IMR-90 (cell line): ENCODE measurements at regions not wholly inside any gene's neighbourhood (a gene's known extent, or its start where the extent isn't known, plus 50 kb on each side); places are given as distances from the start of the nearest gene placed in this dataset.

Source experiments
- ATAC-seq: fragments of 200-7000 bp; cut with Tn5 transposase; 2 replicates; pipeline ENCODE4 v1.9.1; 2020; ENCODE audit warnings: low read depth, mild to moderate bottlenecking, moderate library complexity
- BruUV-seq: library from RNA; stranded (reverse); fragments of 400-500 nt; replicated peaks from 2 replicates; lab custom pipeline; 2021; lab: Mats Ljungman, UMichigan
- CTCF ChIA-PET: fragments of 300-600 bp; formaldehyde crosslinking; extraction: SDS; loops from one replicate; lab custom pipeline; 2021; ENCODE audit warnings: antibody characterized with exemption; lab: Yijun Ruan, JAX
- POLR2A ChIA-PET: fragments of 300-600 bp; sonication (Branson Sonifier 250); formaldehyde crosslinking; loops from one replicate; lab custom pipeline; 2022; ENCODE audit warnings: antibody characterized with exemption; ENCODE audit not compliant: unreplicated experiment; lab: Charles Lee
- DNase-seq: peaks from one replicate; pipeline ENCODE4 v3.0.0; 2013
- H2AFZ ChIP-seq: replicated peaks from 2 replicates; pipeline ENCODE3; 2013; ENCODE audit warnings: low read length, mild to moderate bottlenecking; ENCODE audit not compliant: poor library complexity
- H2AK5ac ChIP-seq: 2 replicates; pipeline ENCODE4 v1.6.1; 2013; ENCODE audit warnings: low read depth, low read length, inconsistent platforms
- H2AK9ac ChIP-seq: replicated peaks from 2 replicates; pipeline ENCODE3; 2013; ENCODE audit warnings: mild to moderate bottlenecking, low read depth, low read length, moderate library complexity; ENCODE audit not compliant: poor library complexity
- H2BK120ac ChIP-seq: 2 replicates; pipeline ENCODE4 v1.6.1; 2013; ENCODE audit warnings: low read depth, low read length, inconsistent platforms
- H2BK15ac ChIP-seq: 3 replicates; pipeline ENCODE4 v1.6.1; 2013; ENCODE audit warnings: low read depth, low read length, inconsistent platforms
- H2BK20ac ChIP-seq: 2 replicates; pipeline ENCODE4 v1.6.1; 2013; ENCODE audit warnings: low read depth, mild to moderate bottlenecking, inconsistent platforms, low read length, moderate library complexity
- H2BK5ac ChIP-seq: 2 replicates; pipeline ENCODE4 v1.6.1; 2013; ENCODE audit warnings: mild to moderate bottlenecking, low read depth, low read length, inconsistent platforms; ENCODE audit not compliant: poor library complexity, severe bottlenecking
- H3K14ac ChIP-seq: replicated peaks from 2 replicates; pipeline ENCODE4 v1.6.1; 2013; ENCODE audit warnings: low read depth, low read length, inconsistent platforms
- H3K18ac ChIP-seq: 2 replicates; pipeline ENCODE4 v1.6.1; 2013; ENCODE audit warnings: low read depth, low read length, control low read depth
- H3K23ac ChIP-seq: 2 replicates; pipeline ENCODE4 v1.6.1; 2013; ENCODE audit warnings: low read depth, low read length, inconsistent platforms
- H3K27ac ChIP-seq: 2 replicates; pipeline ENCODE4 v1.5.1; 2013; ENCODE audit warnings: mild to moderate bottlenecking, control low read depth, low read length; ENCODE audit not compliant: insufficient read depth
- H3K27me3 ChIP-seq: 2 replicates; pipeline ENCODE4 v1.6.1; 2013; ENCODE audit warnings: low read length; ENCODE audit not compliant: control insufficient read depth, insufficient read depth
- H3K36me3 ChIP-seq: 2 replicates; pipeline ENCODE4 v1.6.1; 2013; ENCODE audit warnings: low read length, mixed read lengths; ENCODE audit not compliant: control insufficient read depth, insufficient read depth
- H3K4ac ChIP-seq: 2 replicates; pipeline ENCODE4 v1.6.1; 2013; ENCODE audit warnings: low read depth, low read length, inconsistent platforms
- H3K4me1 ChIP-seq: 2 replicates; pipeline ENCODE4 v1.6.1; 2013; ENCODE audit warnings: low read length, mixed read lengths; ENCODE audit not compliant: control insufficient read depth, insufficient read depth
- H3K4me2 ChIP-seq: 2 replicates; pipeline ENCODE4 v1.6.1; 2013; ENCODE audit warnings: low read depth, mild to moderate bottlenecking, control low read depth, low read length, moderate library complexity
- H3K4me3 ChIP-seq: 2 replicates; pipeline ENCODE4 v1.5.1; 2013; ENCODE audit warnings: low read depth, mild to moderate bottlenecking, control low read depth, low read length, moderate library complexity; ENCODE audit not compliant: insufficient read depth
- H3K56ac ChIP-seq: 2 replicates; pipeline ENCODE4 v1.6.1; 2013; ENCODE audit warnings: low read length, inconsistent platforms; ENCODE audit not compliant: insufficient read depth; ENCODE audit errors: extremely low read depth
- H3K79me1 ChIP-seq, 2 experiments: 2 replicates each; pipeline ENCODE4 v1.6.1; 2013; ENCODE audit warnings: low read length in 2 of 2, inconsistent platforms in 1 of 2, low read depth in 1 of 2
- H3K9ac ChIP-seq: 2 replicates; pipeline ENCODE4 v1.6.1; 2013; ENCODE audit warnings: low read depth, low read length, control low read depth
- H3K9me1 ChIP-seq: 2 replicates; pipeline ENCODE4 v1.6.1; 2013; ENCODE audit warnings: low read length, inconsistent platforms; ENCODE audit not compliant: insufficient read depth
- H3K9me3 ChIP-seq: 2 replicates; pipeline ENCODE4 v1.6.1; 2013; ENCODE audit warnings: low read length; ENCODE audit not compliant: control insufficient read depth, insufficient read depth
- H4K20me1 ChIP-seq: 2 replicates; pipeline ENCODE4 v1.6.1; 2013; ENCODE audit warnings: low read length, inconsistent platforms; ENCODE audit not compliant: insufficient read depth
- H4K5ac ChIP-seq: 2 replicates; pipeline ENCODE4 v1.6.1; 2013; ENCODE audit warnings: mild to moderate bottlenecking, low read depth, low read length, control low read depth
- H4K8ac ChIP-seq, 2 experiments: 2 replicates each; pipeline ENCODE4 v1.6.1; 2013; ENCODE audit warnings: low read depth in 2 of 2, low read length in 2 of 2, control low read depth in 1 of 2, inconsistent platforms in 1 of 2
- H4K91ac ChIP-seq: 2 replicates; pipeline ENCODE4 v1.6.1; 2013; ENCODE audit warnings: low read depth, low read length, inconsistent platforms; ENCODE audit not compliant: insufficient read depth
- BHLHE40 ChIP-seq: fragments of 150-350 bp; IDR thresholded peaks from 2 replicates; pipeline ENCODE4 v1.6.1; 2016; ENCODE audit warnings: mild to moderate bottlenecking, low read depth, low read length
- CEBPB ChIP-seq: IDR thresholded peaks from 2 replicates; pipeline ENCODE4 v1.6.1; 2012; ENCODE audit warnings: low read depth, low read length, improper control_type of control experiment
- CHD1 ChIP-seq: IDR thresholded peaks from 2 replicates; pipeline ENCODE4 v1.6.1; 2012; ENCODE audit warnings: low read depth, low read length, improper control_type of control experiment
- FOS ChIP-seq: fragments of 150-350 bp; IDR thresholded peaks from 2 replicates; pipeline ENCODE4 v1.6.1; 2016; ENCODE audit warnings: low read depth, low read length
- MAFK ChIP-seq: IDR thresholded peaks from 2 replicates; pipeline ENCODE4 v1.6.1; 2012; ENCODE audit warnings: low read depth, low read length, improper control_type of control experiment
- MAZ ChIP-seq: IDR thresholded peaks from 2 replicates; pipeline ENCODE4 v1.6.1; 2012; ENCODE audit warnings: low read depth, mild to moderate bottlenecking, low read length, improper control_type of control experiment, moderate library complexity, borderline replicate concordance
- MXI1 ChIP-seq: IDR thresholded peaks from 2 replicates; pipeline ENCODE4 v1.6.1; 2012; ENCODE audit warnings: low read depth, mild to moderate bottlenecking, low read length, moderate library complexity, borderline replicate concordance
- NFE2L2 ChIP-seq: fragments of 150-350 bp; IDR thresholded peaks from 2 replicates; pipeline ENCODE4 v1.6.1; 2016; ENCODE audit warnings: low read depth, mild to moderate bottlenecking, low read length
- POLR2A ChIP-seq: IDR thresholded peaks from 2 replicates; pipeline ENCODE4 v1.6.1; 2012; ENCODE audit warnings: mild to moderate bottlenecking, low read depth, low read length
- RAD21 ChIP-seq: IDR thresholded peaks from 2 replicates; pipeline ENCODE4 v1.6.1; 2012; ENCODE audit warnings: low read length, improper control_type of control experiment
- RCOR1 ChIP-seq: IDR thresholded peaks from 2 replicates; pipeline ENCODE4 v1.6.1; 2012; ENCODE audit warnings: mild to moderate bottlenecking, low read length, improper control_type of control experiment; ENCODE audit not compliant: insufficient replicate concordance
- RFX5 ChIP-seq: IDR thresholded peaks from 2 replicates; pipeline ENCODE4 v1.8.0; 2012; ENCODE audit warnings: low read depth, mild to moderate bottlenecking, low read length, moderate library complexity
- SMC3 ChIP-seq: fragments of 150-350 bp; IDR thresholded peaks from 2 replicates; pipeline ENCODE4 v1.6.1; 2016; ENCODE audit warnings: low read depth, mild to moderate bottlenecking, antibody characterized with exemption, low read length, moderate library complexity
- WGBS, 2 experiments: methylation state at CpG; one replicate each; pipeline versions ENCODE4 v1.1.5 to v1.1.7; 2013; ENCODE audit warnings: missing lambda C conversion rate in 2 of 2; ENCODE audit not compliant: insufficient read length in 1 of 2; ENCODE audit errors: extremely low coverage in 2 of 2; 5-methylcytosine and 5-hydroxymethylcytosine counted together
- dilution Hi-C: fragments of 300-500 bp; cut with HindIII; formaldehyde crosslinking; loops from one replicate; pipeline ENCODE4 v1.14.3; 2018; ENCODE audit warnings: low sequenced_read_pairs; ENCODE audit not compliant: unreplicated experiment
- in situ Hi-C: fragments of 300-500 bp; cut with MboI; formaldehyde crosslinking; loops from 3 replicates; pipeline ENCODE4 v1.14.3; 2019; ENCODE audit warnings: low sequenced_read_pairs, inconsistent platforms, mixed read lengths
- intact Hi-C: fragments of 100-400 bp; cut with micrococcal nuclease; formaldehyde crosslinking; loops from 2 replicates; pipeline ENCODE4 v1.10.0; 2022
- TF ChIP-seq, protein P1 (sequence below): fragments of 150-350 bp; IDR thresholded peaks from 2 replicates; pipeline ENCODE4 v1.6.1; 2017; ENCODE audit warnings: mild to moderate bottlenecking, antibody characterized with exemption, low read length, low read depth
- TF ChIP-seq, protein P2 (sequence below): fragments of 150-350 bp; IDR thresholded peaks from 2 replicates; pipeline ENCODE4 v1.6.1; 2016; ENCODE audit warnings: low read depth, mild to moderate bottlenecking, low read length, moderate library complexity, borderline replicate concordance
- TF ChIP-seq, protein P3 (sequence below): conservative IDR thresholded peaks from 2 replicates; pipeline ENCODE4 v1.5.1; 2012; ENCODE audit warnings: mild to moderate bottlenecking, low read depth, low read length, improper control_type of control experiment

DNA sequence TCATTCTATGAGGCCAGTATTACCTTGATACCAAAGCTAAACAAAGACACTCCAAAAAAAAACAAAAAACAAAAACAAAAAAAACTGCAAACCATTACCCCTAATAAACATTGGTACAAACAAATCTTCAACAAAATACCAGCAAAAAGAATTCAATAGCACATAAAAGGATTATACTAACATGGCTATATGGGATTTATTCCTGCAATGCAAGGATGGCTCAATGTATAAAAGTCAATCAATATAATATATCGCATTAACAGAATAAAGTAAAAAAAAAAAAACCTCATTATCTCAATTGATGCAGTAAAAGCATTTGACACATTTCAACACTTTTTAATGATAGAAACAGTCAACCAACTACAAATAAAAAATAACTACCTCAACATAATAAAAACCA, 233.3 kb upstream of the NFE2L3 start:
- H3K9ac ChIP-seq = no peak overlapping the region
- no peaks in the 10 kb centered on the region for H4K20me1 ChIP-seq
- no peak overlapping the region for H2AFZ ChIP-seq
- TF ChIP-seq, protein P1, sequence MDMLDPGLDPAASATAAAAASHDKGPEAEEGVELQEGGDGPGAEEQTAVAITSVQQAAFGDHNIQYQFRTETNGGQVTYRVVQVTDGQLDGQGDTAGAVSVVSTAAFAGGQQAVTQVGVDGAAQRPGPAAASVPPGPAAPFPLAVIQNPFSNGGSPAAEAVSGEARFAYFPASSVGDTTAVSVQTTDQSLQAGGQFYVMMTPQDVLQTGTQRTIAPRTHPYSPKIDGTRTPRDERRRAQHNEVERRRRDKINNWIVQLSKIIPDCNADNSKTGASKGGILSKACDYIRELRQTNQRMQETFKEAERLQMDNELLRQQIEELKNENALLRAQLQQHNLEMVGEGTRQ = no peak
- TF ChIP-seq RAD21 = no peak
- no peak for TF ChIP-seq BHLHE40
- no peak for TF ChIP-seq CEBPB
- TF ChIP-seq, protein P2, sequence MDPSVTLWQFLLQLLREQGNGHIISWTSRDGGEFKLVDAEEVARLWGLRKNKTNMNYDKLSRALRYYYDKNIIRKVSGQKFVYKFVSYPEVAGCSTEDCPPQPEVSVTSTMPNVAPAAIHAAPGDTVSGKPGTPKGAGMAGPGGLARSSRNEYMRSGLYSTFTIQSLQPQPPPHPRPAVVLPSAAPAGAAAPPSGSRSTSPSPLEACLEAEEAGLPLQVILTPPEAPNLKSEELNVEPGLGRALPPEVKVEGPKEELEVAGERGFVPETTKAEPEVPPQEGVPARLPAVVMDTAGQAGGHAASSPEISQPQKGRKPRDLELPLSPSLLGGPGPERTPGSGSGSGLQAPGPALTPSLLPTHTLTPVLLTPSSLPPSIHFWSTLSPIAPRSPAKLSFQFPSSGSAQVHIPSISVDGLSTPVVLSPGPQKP = no peak
- TF ChIP-seq SMC3 = no peak
- no peak for TF ChIP-seq MAZ
- no peak for TF ChIP-seq FOS
- TF ChIP-seq MAFK = no peak
- no peak for TF ChIP-seq POLR2A
- TF ChIP-seq, protein P3, sequence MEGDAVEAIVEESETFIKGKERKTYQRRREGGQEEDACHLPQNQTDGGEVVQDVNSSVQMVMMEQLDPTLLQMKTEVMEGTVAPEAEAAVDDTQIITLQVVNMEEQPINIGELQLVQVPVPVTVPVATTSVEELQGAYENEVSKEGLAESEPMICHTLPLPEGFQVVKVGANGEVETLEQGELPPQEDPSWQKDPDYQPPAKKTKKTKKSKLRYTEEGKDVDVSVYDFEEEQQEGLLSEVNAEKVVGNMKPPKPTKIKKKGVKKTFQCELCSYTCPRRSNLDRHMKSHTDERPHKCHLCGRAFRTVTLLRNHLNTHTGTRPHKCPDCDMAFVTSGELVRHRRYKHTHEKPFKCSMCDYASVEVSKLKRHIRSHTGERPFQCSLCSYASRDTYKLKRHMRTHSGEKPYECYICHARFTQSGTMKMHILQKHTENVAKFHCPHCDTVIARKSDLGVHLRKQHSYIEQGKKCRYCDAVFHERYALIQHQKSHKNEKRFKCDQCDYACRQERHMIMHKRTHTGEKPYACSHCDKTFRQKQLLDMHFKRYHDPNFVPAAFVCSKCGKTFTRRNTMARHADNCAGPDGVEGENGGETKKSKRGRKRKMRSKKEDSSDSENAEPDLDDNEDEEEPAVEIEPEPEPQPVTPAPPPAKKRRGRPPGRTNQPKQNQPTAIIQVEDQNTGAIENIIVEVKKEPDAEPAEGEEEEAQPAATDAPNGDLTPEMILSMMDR = no peak
- no peak for TF ChIP-seq MXI1
- TF ChIP-seq CHD1 = no peak
- TF ChIP-seq NFE2L2 = no peak
- no peak for TF ChIP-seq RFX5
- TF ChIP-seq RCOR1 = no peak
- no CpG with 5 or more reads among the region's 1 CpG for WGBS, 2 experiments
- no peak overlapping the region for H3K23ac ChIP-seq
- no peak overlapping the region for H3K4me2 ChIP-seq
- no peak overlapping the region for H3K14ac ChIP-seq
- no peak overlapping the region for H3K56ac ChIP-seq
- H3K4me3 ChIP-seq = no peak overlapping the region
- no peaks in the 10 kb centered on the region for H3K79me1 ChIP-seq
- H2BK5ac ChIP-seq = no peak overlapping the region
- dilution Hi-C loops = no loop called here
- H3K9me3 ChIP-seq = no peaks in the 10 kb centered on the region
- H2BK20ac ChIP-seq = no peak overlapping the region
- ATAC-seq (no peak), DNase-seq (no peak)
- no peaks in the 10 kb centered on the region for H3K27me3 ChIP-seq
- H4K5ac ChIP-seq = no peak overlapping the region
- no peak overlapping the region for H2AK5ac ChIP-seq
- no peak overlapping the region for H4K8ac ChIP-seq
- no peak overlapping the region for H2BK15ac ChIP-seq
- H2AK9ac ChIP-seq = no peak overlapping the region
- no peak overlapping the region for H3K27ac ChIP-seq
- in situ Hi-C loops = no loop called here
- BruUV-seq = no TSS peak
- intact Hi-C loops = no loop called here
- POLR2A ChIA-PET = no interaction called here
- H3K36me3 ChIP-seq = no peaks in the 10 kb centered on the region
- H3K18ac ChIP-seq = no peak overlapping the region
- CTCF ChIA-PET = interaction anchor here (0.7 kb wide), 1 partner anchor 72 kb away, joined by 6 read pairs; no protein-coding TSS in a partner anchor
- no peaks in the 10 kb centered on the region for H3K9me1 ChIP-seq
- H2BK120ac ChIP-seq = no peak overlapping the region
- no peaks in the 10 kb centered on the region for H3K4me1 ChIP-seq
- H3K4ac ChIP-seq = no peak overlapping the region
- H4K91ac ChIP-seq = no peak overlapping the region
